Esophagus (tissue), 2 donors: ENCODE measurements at regions not wholly inside any gene's neighbourhood (a gene's known extent, or its start where the extent isn't known, plus 50 kb on each side); places are given as distances from the start of the nearest gene placed in this dataset.

Experiments used
- H3K27ac ChIP-seq, 2 donors: one replicate each; pipeline ENCODE4 v1.5.1; 2013; ENCODE audit warnings: low read depth in 2 of 2, mild to moderate bottlenecking in 2 of 2, inconsistent platforms in 1 of 2, low read length in 1 of 2, moderate library complexity in 1 of 2
- H3K27me3 ChIP-seq, 2 donors: one replicate each; pipeline ENCODE4 v1.6.1; 2013; ENCODE audit warnings: low read length in 2 of 2, control low read depth in 1 of 2, mild to moderate bottlenecking in 1 of 2; ENCODE audit not compliant: insufficient read depth in 2 of 2, control insufficient read depth in 1 of 2
- H3K36me3 ChIP-seq, 2 donors: one replicate each; pipeline ENCODE4 v1.6.1; 2013; ENCODE audit warnings: low read length in 1 of 2; ENCODE audit not compliant: control insufficient read depth in 2 of 2, insufficient read depth in 2 of 2
- H3K4me1 ChIP-seq, 2 donors: one replicate each; pipeline ENCODE4 v1.6.1; 2013; ENCODE audit warnings: low read length in 1 of 2; ENCODE audit not compliant: control insufficient read depth in 2 of 2, insufficient read depth in 2 of 2
- H3K4me3 ChIP-seq, 2 donors: one replicate each; pipeline ENCODE4 v1.5.1; 2013; ENCODE audit warnings: low read length in 2 of 2, mild to moderate bottlenecking in 2 of 2, low read depth in 1 of 2, moderate library complexity in 1 of 2
- H3K9me3 ChIP-seq, 2 donors: one replicate each; pipeline ENCODE4 v1.6.1; 2013; ENCODE audit warnings: mild to moderate bottlenecking in 2 of 2, low read depth in 1 of 2, low read length in 1 of 2, moderate library complexity in 1 of 2; ENCODE audit not compliant: control insufficient read depth in 2 of 2, insufficient read depth in 1 of 2
- WGBS, 2 donors: extraction: QIAGEN DNeasy Blood & Tissue Kit; methylation state at CpG; one replicate each; pipeline ENCODE4 v1.1.7; 2013; 5-methylcytosine and 5-hydroxymethylcytosine counted together
- donor health status: healthy with polysubstance abuse.
- donor health status: Bipolar disorder and iron deficiency.

- Histone ChIP-seq H3K9me3 (no peaks in the 10 kb centered on the region), H3K27me3 (no peaks in the 10 kb centered on the region), H3K36me3 (no peaks in the 10 kb centered on the region), H3K27ac (no peak overlapping the region), H3K4me1 (peaks cover 0 to 2% of the 10 kb centered on the region in 2 donors), H3K4me3 (no peak overlapping the region)
- WGBS, 2 donors: 51 to 71% methylated on average over 3 of the region's 3 CpGs
Observed at GRCh38 chr14:95394297-95395097, 74.8 kb upstream of the CLMN start.

GRCh38 chr14:95392841-95393240 is 73.1 kb upstream of the CLMN start:
- Histone ChIP-seq H3K27ac (no peak overlapping the region), H3K4me3 (no peak overlapping the region), H3K4me1 (peaks cover 0 to 2% of the 10 kb centered on the region in 2 donors), H3K9me3 (no peaks in the 10 kb centered on the region), H3K36me3 (no peaks in the 10 kb centered on the region), H3K27me3 (no peaks in the 10 kb centered on the region)
- 76 to 80% methylated on average over 5 of the region's 5 CpGs for WGBS, 2 donors

- Histone ChIP-seq H3K4me1 (peaks cover 0 to 2% of the 10 kb centered on the region in 2 donors), H3K4me3 (no peak overlapping the region), H3K36me3 (no peaks in the 10 kb centered on the region), H3K27ac (no peak overlapping the region), H3K9me3 (no peaks in the 10 kb centered on the region), H3K27me3 (no peaks in the 10 kb centered on the region)
- WGBS, 2 donors: 73 to 81% methylated on average over 2 of the region's 2 CpGs
Observed at GRCh38 chr14:95391331-95391730, 71.6 kb upstream of the CLMN start.

- Histone ChIP-seq H3K36me3 (no peaks in the 10 kb centered on the region), H3K27ac (no peak overlapping the region), H3K4me3 (no peak overlapping the region), H3K4me1 (peaks cover 0 to 2% of the 10 kb centered on the region in 2 donors), H3K9me3 (no peaks in the 10 kb centered on the region), H3K27me3 (no peaks in the 10 kb centered on the region)
- 68 to 78% methylated on average over 9 of the region's 9 CpGs for WGBS, 2 donors
Observed at GRCh38 chr14:95389471-95390011, 69.8 kb upstream of the CLMN start.

GRCh38 chr14:95388699-95389098 is 69.0 kb upstream of the CLMN start:
- no peak overlapping the region for H3K4me3 ChIP-seq
- H3K27me3 ChIP-seq: no peaks in the 10 kb centered on the region
- H3K36me3 ChIP-seq: no peaks in the 10 kb centered on the region
- H3K4me1 ChIP-seq: peaks cover 0 to 2% of the 10 kb centered on the region in 2 donors
- 71 to 75% methylated on average over 4 of the region's 4 CpGs for WGBS, 2 donors
- no peaks in the 10 kb centered on the region for H3K9me3 ChIP-seq
- no peak overlapping the region for H3K27ac ChIP-seq

- H3K4me3 ChIP-seq: no peak overlapping the region
- no peaks in the 10 kb centered on the region for H3K36me3 ChIP-seq
- H3K27me3 ChIP-seq: no peaks in the 10 kb centered on the region
- H3K27ac ChIP-seq: no peak overlapping the region
- peaks cover 0 to 2% of the 10 kb centered on the region in 2 donors for H3K4me1 ChIP-seq
- H3K9me3 ChIP-seq: no peaks in the 10 kb centered on the region
- WGBS, 2 donors: 76 to 82% methylated on average over 7 of the region's 7 CpGs
Observed at GRCh38 chr14:95387826-95388445, 68.2 kb upstream of the CLMN start.

- H3K4me3 ChIP-seq: no peak overlapping the region
Observed at GRCh38 chr14:95386536-95387095, 66.9 kb upstream of the CLMN start.

DNA sequence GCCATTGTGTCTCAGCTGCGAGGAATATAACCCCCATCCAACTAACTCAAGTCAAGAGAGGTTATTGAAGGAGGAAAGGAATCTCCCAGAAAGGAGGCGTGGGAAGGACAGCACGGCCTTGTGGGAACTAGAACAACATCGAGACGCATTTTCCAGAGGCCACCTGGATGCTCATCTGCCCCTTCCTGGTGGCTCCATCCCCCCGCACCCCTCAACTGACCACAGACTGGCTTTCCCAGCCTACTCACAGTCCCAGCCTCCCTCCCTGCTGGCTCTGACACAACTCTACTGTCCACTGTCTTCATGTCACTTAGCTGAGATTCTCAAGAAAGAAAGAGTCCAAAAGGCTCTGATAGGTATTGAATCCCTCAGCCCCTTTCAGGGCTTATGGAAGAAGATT is 66.0 kb upstream of the CLMN start:
- peaks cover 0 to 2% of the 10 kb centered on the region in 2 donors for H3K4me1 ChIP-seq
- no peaks in the 10 kb centered on the region for H3K27me3 ChIP-seq
- H3K9me3 ChIP-seq: no peaks in the 10 kb centered on the region
- no peaks in the 10 kb centered on the region for H3K36me3 ChIP-seq
- 84 to 88% methylated on average over 6 of the region's 6 CpGs for WGBS, 2 donors
- H3K27ac ChIP-seq: no peak overlapping the region
- H3K4me3 ChIP-seq: no peak overlapping the region

More at GRCh38 chr14:95386536-95387095, 66.9 kb upstream of the CLMN start:
- Histone ChIP-seq H3K27me3 (no peaks in the 10 kb centered on the region), H3K27ac (no peak overlapping the region), H3K4me1 (peaks cover 0 to 2% of the 10 kb centered on the region in 2 donors), H3K9me3 (no peaks in the 10 kb centered on the region), H3K36me3 (no peaks in the 10 kb centered on the region)
- 77 to 82% methylated on average over 6 of the region's 6 CpGs for WGBS, 2 donors

DNA sequence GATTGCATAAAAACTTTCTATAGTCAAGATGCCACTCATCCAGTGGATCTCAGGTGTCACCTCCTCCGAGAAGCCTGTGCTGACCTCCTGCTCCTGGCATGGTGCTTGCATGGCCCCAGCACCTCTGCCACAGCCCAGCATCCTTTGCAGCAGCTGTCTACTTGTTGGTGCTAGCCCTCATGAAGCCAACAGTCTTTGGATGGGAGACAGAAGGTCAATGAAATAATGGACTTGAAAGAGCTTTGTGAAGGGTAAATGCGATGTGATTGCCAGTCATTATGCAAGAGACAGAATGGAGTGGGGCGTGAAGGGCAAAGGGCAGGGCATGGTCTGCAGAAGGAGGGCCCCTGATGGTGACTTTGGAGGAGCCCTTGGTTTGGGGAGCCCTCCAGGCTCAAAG is 63.0 kb upstream of the CLMN start:
- Histone ChIP-seq H3K9me3 (peaks cover 0 to 2% of the 10 kb centered on the region in 2 donors), H3K27me3 (no peaks in the 10 kb centered on the region), H3K27ac (no peak overlapping the region), H3K4me3 (no peak overlapping the region), H3K36me3 (no peaks in the 10 kb centered on the region), H3K4me1 (no peaks in the 10 kb centered on the region)
- 85 to 92% methylated on average over 3 of the region's 3 CpGs for WGBS, 2 donors
